H9 (cell line): ENCODE measurements at regions not wholly inside any gene's neighbourhood (a gene's known extent, or its start where the extent isn't known, plus 50 kb on each side); places are given as distances from the start of the nearest gene placed in this dataset.
"Not testable (repeated sequence)": the region's sequence is repeated elsewhere in the genome, so short reads cannot be mapped to it uniquely, and the experiment has no call there.

Experiments used
- DNase-seq: peaks from one replicate; pipeline ENCODE4 v3.0.0-alpha.2; 2017
- H2AFZ ChIP-seq: one replicate; pipeline ENCODE4 v1.6.1; 2013; ENCODE audit warnings: mild to moderate bottlenecking, low read length, control low read depth, moderate library complexity
- H2AK5ac ChIP-seq: 2 replicates; pipeline ENCODE4 v1.6.1; 2013; ENCODE audit warnings: low read length, control low read depth, mixed read lengths; ENCODE audit not compliant: insufficient read length
- H2BK120ac ChIP-seq: one replicate; pipeline ENCODE4 v1.6.1; 2013; ENCODE audit warnings: low read depth, mild to moderate bottlenecking, low read length, control low read depth, inconsistent platforms; ENCODE audit not compliant: poor library complexity, severe bottlenecking
- H2BK12ac ChIP-seq: 2 replicates; pipeline ENCODE4 v1.6.1; 2013; ENCODE audit warnings: low read length, control low read depth, mixed read lengths, low read depth; ENCODE audit not compliant: insufficient read length
- H2BK15ac ChIP-seq: 2 replicates; pipeline ENCODE4 v1.6.1; 2013; ENCODE audit warnings: low read depth, low read length, control low read depth
- H2BK20ac ChIP-seq: one replicate; pipeline ENCODE4 v1.6.1; 2013; ENCODE audit warnings: low read depth, mild to moderate bottlenecking, low read length, control low read depth, inconsistent platforms; ENCODE audit not compliant: poor library complexity, severe bottlenecking
- H2BK5ac ChIP-seq: 2 replicates; pipeline ENCODE4 v1.6.1; 2013; ENCODE audit warnings: low read length, control low read depth, mixed read lengths; ENCODE audit not compliant: insufficient read length
- H3K14ac ChIP-seq: 2 replicates; pipeline ENCODE4 v1.6.1; 2013; ENCODE audit warnings: low read length, control low read depth; ENCODE audit not compliant: insufficient read depth
- H3K18ac ChIP-seq: 2 replicates; pipeline ENCODE4 v1.6.1; 2013; ENCODE audit warnings: low read depth, mild to moderate bottlenecking, mixed read lengths, low read length, control low read depth; ENCODE audit not compliant: insufficient read length
- H3K23ac ChIP-seq: 2 replicates; pipeline ENCODE4 v1.6.1; 2013; ENCODE audit warnings: low read length, control low read depth, mixed read lengths, low read depth; ENCODE audit not compliant: insufficient read length
- H3K23me2 ChIP-seq: 2 replicates; pipeline ENCODE4 v1.6.1; 2013; ENCODE audit warnings: low read depth, mild to moderate bottlenecking, mixed read lengths, low read length, control low read depth; ENCODE audit not compliant: insufficient read length, poor library complexity, severe bottlenecking
- H3K27ac ChIP-seq: 2 replicates; pipeline ENCODE4 v1.5.1; 2013; ENCODE audit warnings: low read length, control low read depth, mixed read lengths, low read depth; ENCODE audit not compliant: insufficient read length
- H3K27me3 ChIP-seq: 2 replicates; pipeline ENCODE4 v1.6.1; 2013; ENCODE audit warnings: low read length, control low read depth, inconsistent platforms; ENCODE audit not compliant: insufficient read depth
- H3K4ac ChIP-seq: 2 replicates; pipeline ENCODE4 v1.6.1; 2013; ENCODE audit warnings: low read depth, mild to moderate bottlenecking, control low read depth, inconsistent platforms, low read length, moderate library complexity
- H3K4me1 ChIP-seq: 2 replicates; pipeline ENCODE4 v1.6.1; 2013; ENCODE audit warnings: low read length, control low read depth, inconsistent platforms; ENCODE audit not compliant: insufficient read depth
- H3K4me2 ChIP-seq: 2 replicates; pipeline ENCODE4 v1.6.1; 2013; ENCODE audit warnings: low read length, control low read depth, mixed read lengths; ENCODE audit not compliant: insufficient read length, insufficient read depth
- H3K56ac ChIP-seq: 2 replicates; pipeline ENCODE4 v1.6.1; 2013; ENCODE audit warnings: low read depth, mild to moderate bottlenecking, mixed read lengths, low read length, control low read depth; ENCODE audit not compliant: insufficient read length
- H3K79me1 ChIP-seq: 2 replicates; pipeline ENCODE4 v1.6.1; 2013; ENCODE audit warnings: low read depth, mild to moderate bottlenecking, moderate library complexity, low read length, control low read depth, inconsistent platforms; ENCODE audit not compliant: insufficient read depth, poor library complexity, severe bottlenecking
- H3K79me2 ChIP-seq: 2 replicates; pipeline ENCODE4 v1.6.1; 2013; ENCODE audit warnings: low read length, control low read depth, inconsistent platforms; ENCODE audit not compliant: insufficient read depth
- H3K9ac ChIP-seq: 2 replicates; pipeline ENCODE4 v1.6.1; 2013; ENCODE audit warnings: low read length, control low read depth, mixed read lengths; ENCODE audit not compliant: insufficient read length; ENCODE audit errors: extremely low read depth
- H3K9me3 ChIP-seq: one replicate; pipeline ENCODE4 v1.6.1; 2013; ENCODE audit warnings: low read depth, low read length, inconsistent platforms; ENCODE audit not compliant: control insufficient read depth
- H3T11ph ChIP-seq: one replicate; pipeline ENCODE4 v1.6.1; 2013; ENCODE audit warnings: mild to moderate bottlenecking, low read length, control low read depth, inconsistent platforms
- H4K20me1 ChIP-seq: one replicate; pipeline ENCODE4 v1.6.1; 2013; ENCODE audit not compliant: control insufficient read depth, insufficient read length, insufficient read depth
- H4K5ac ChIP-seq: 2 replicates; pipeline ENCODE4 v1.6.1; 2013; ENCODE audit warnings: low read depth, mild to moderate bottlenecking, mixed read lengths, low read length, control low read depth; ENCODE audit not compliant: insufficient read length
- H4K8ac ChIP-seq: replicated peaks from 2 replicates; pipeline ENCODE4 v1.6.1; 2013; ENCODE audit warnings: low read length, control low read depth, mixed read lengths, low read depth; ENCODE audit not compliant: insufficient read length
- H4K91ac ChIP-seq: 2 replicates; pipeline ENCODE4 v1.6.1; 2013; ENCODE audit warnings: low read depth, mild to moderate bottlenecking, moderate library complexity, mixed read lengths, low read length, control low read depth; ENCODE audit not compliant: insufficient read length
- H3K27ac Mint-ChIP-seq, 3 experiments: 2 replicates in 2 of 3; 3 replicates in 1 of 3; pipeline ENCODE4 v1.8.0; 2020 to 2021; ENCODE audit warnings: mixed read lengths in 3 of 3, mild to moderate bottlenecking in 1 of 3, moderate library complexity in 1 of 3
- H3K27me3 Mint-ChIP-seq: 2 replicates; pipeline ENCODE4 v1.8.0; 2021; ENCODE audit warnings: low read depth, mild to moderate bottlenecking, moderate library complexity, mixed read lengths
- H3K36me3 Mint-ChIP-seq, 3 experiments: 2 replicates in 2 of 3; 3 replicates in 1 of 3; pipeline ENCODE4 v1.8.0; 2020 to 2021; ENCODE audit warnings: low read depth in 3 of 3, mixed read lengths in 3 of 3; ENCODE audit not compliant: insufficient read depth in 1 of 3
- H3K4me1 Mint-ChIP-seq, 2 experiments: 2 replicates each; pipeline ENCODE4 v1.8.0; 2020; ENCODE audit warnings: mixed read lengths in 2 of 2
- H3K4me3 Mint-ChIP-seq, 2 experiments: 2 replicates in 1 of 2; 3 replicates in 1 of 2; pipeline ENCODE4 v1.8.0; 2020 to 2021; ENCODE audit warnings: mild to moderate bottlenecking in 2 of 2, mixed read lengths in 2 of 2, moderate library complexity in 1 of 2
- H3K9me3 Mint-ChIP-seq, 2 experiments: 2 replicates in 1 of 2; 3 replicates in 1 of 2; pipeline ENCODE4 v1.8.0; 2020; ENCODE audit warnings: mild to moderate bottlenecking in 2 of 2, mixed read lengths in 2 of 2, moderate library complexity in 1 of 2
- WGBS: extraction: QIAGEN DNeasy Blood & Tissue Kit; methylation state at CpG from one replicate; pipeline ENCODE4 v1.1.7; 2013; ENCODE audit warnings: missing lambda C conversion rate, low lambda C conversion rate, mixed read lengths; ENCODE audit not compliant: insufficient read length; ENCODE audit errors: extremely low coverage; 5-methylcytosine and 5-hydroxymethylcytosine counted together

DNA sequence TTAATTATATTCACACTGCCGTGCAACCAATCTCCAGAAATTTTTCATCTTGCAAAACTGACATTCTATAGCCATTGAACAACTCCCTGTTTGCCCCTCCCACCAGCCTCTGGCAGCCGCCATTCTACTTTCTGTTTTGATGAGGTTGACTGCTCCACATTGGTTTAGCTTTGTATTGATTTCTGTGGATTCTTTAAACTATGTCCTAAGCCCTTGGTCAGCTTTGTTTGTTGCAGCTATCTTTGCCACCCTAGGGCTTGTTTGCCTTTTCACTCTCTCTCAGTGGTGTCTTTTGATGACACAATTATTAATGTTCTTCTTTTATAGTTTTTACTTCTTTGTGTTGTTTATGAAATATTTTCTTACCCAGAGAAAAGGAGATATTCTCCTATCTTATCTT, 152.8 kb upstream of the PLGLB1 start:
- not testable (repeated sequence) for H2BK20ac ChIP-seq, H3K79me1 ChIP-seq, H2BK5ac ChIP-seq, H2AK5ac ChIP-seq, H2BK120ac ChIP-seq, H3K4me2 ChIP-seq, H3K4me1 Mint-ChIP-seq, H3K14ac ChIP-seq, H3K18ac ChIP-seq, H3K56ac ChIP-seq, H2BK12ac ChIP-seq, H3K9ac ChIP-seq, H3K23me2 ChIP-seq, H4K20me1 ChIP-seq, H3K27ac Mint-ChIP-seq, H3K79me2 ChIP-seq, H3K4ac ChIP-seq, H3K4me3 Mint-ChIP-seq, H3K9me3 ChIP-seq, H2AFZ ChIP-seq, H3K23ac ChIP-seq, H3K4me1 ChIP-seq, H3K27me3 Mint-ChIP-seq, H4K5ac ChIP-seq, H3K9me3 Mint-ChIP-seq, DNase-seq, H3K36me3 Mint-ChIP-seq, H3K27me3 ChIP-seq, H4K91ac ChIP-seq, H4K8ac ChIP-seq, H3T11ph ChIP-seq, H3K27ac ChIP-seq, H2BK15ac ChIP-seq
- WGBS: no CpG with 5 or more reads among the region's 2 CpGs

DNA sequence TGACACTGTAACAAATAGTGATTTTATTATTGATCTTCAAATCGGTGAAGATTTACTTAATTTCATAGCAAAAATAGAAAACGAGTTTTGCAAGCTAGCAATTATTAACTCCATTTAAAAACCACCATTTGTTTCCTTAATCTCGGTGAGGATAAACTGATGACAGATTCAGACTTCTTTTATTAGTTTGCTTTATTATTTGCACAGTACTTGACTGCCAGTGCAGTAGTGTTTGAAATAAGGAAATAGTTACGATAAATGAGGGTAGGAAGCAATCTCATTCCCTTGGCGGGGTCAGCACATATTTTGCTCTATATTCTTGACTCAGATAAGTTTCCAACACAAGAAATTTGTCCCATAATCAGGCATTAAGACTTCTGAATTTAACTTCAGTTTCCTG, 161.7 kb upstream of the PLGLB1 start:
- H2BK20ac ChIP-seq, H3K4me1 ChIP-seq, H3K56ac ChIP-seq, H3K27ac Mint-ChIP-seq, H3K18ac ChIP-seq, H4K8ac ChIP-seq, H2BK120ac ChIP-seq, H2BK5ac ChIP-seq, H2BK15ac ChIP-seq, H3K23me2 ChIP-seq, H4K91ac ChIP-seq, H3K27me3 Mint-ChIP-seq, H3K79me1 ChIP-seq, H4K5ac ChIP-seq, H3K4me1 Mint-ChIP-seq, DNase-seq, H3K27me3 ChIP-seq, H3K4me2 ChIP-seq, H2BK12ac ChIP-seq, H3T11ph ChIP-seq, H3K4me3 Mint-ChIP-seq, H2AK5ac ChIP-seq, H4K20me1 ChIP-seq, H3K4ac ChIP-seq, H3K14ac ChIP-seq, H3K79me2 ChIP-seq, H3K27ac ChIP-seq, H3K9me3 Mint-ChIP-seq, H2AFZ ChIP-seq, H3K23ac ChIP-seq, H3K9ac ChIP-seq, H3K9me3 ChIP-seq, H3K36me3 Mint-ChIP-seq: not testable (repeated sequence)
- WGBS: no CpG with 5 or more reads among the region's 5 CpGs

DNA sequence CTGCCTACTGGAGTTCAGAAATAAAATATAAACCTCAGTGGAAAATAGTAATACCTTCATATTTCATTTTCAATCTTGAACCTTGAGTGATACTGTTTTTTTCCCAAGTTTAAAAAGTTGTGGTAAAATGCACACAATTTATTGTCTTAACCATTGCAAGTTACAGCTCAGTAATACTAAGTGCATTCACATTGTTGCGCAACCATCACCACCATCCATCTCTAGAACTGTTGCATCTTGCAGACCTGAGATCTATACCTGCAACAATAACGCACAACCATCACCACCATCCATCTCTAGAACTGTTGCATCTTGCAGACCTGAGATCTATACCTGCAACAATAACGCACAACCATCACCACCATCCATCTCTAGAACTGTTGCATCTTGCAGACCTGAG, 162.6 kb upstream of the PLGLB1 start:
- H3K79me2 ChIP-seq, H3K27me3 Mint-ChIP-seq, H3K4me2 ChIP-seq, H2BK120ac ChIP-seq, H3K23me2 ChIP-seq, H4K20me1 ChIP-seq, H3K9ac ChIP-seq, H3K27ac Mint-ChIP-seq, H2BK5ac ChIP-seq, H3K9me3 ChIP-seq, H2AFZ ChIP-seq, H3K4ac ChIP-seq, H3K56ac ChIP-seq, H2BK15ac ChIP-seq, H4K5ac ChIP-seq, H2BK20ac ChIP-seq, H3K79me1 ChIP-seq, H4K91ac ChIP-seq, H3K4me3 Mint-ChIP-seq, H3K27me3 ChIP-seq, H3K4me1 Mint-ChIP-seq, H3K4me1 ChIP-seq, H3K23ac ChIP-seq, DNase-seq, H2AK5ac ChIP-seq, H3K14ac ChIP-seq, H3T11ph ChIP-seq, H3K18ac ChIP-seq, H2BK12ac ChIP-seq, H4K8ac ChIP-seq, H3K36me3 Mint-ChIP-seq, H3K27ac ChIP-seq, H3K9me3 Mint-ChIP-seq: not testable (repeated sequence)
- WGBS: no CpG with 5 or more reads among the region's 3 CpGs
